Neural progenitor cell (in vitro differentiated cells): ENCODE measurements at regions not wholly inside any gene's neighbourhood (a gene's known extent, or its start where the extent isn't known, plus 50 kb on each side); places are given as distances from the start of the nearest gene placed in this dataset.

Experiments
- DNase-seq: peaks from one replicate; pipeline ENCODE4 v3.0.0-alpha.2; 2016; ENCODE audit warnings: low spot score
- H2AFZ ChIP-seq: fragments of 200-600 bp; sonication (generic); replicated peaks from 2 replicates; pipeline ENCODE4 v1.6.1; 2016; ENCODE audit warnings: antibody characterized with exemption
- H3F3A ChIP-seq: fragments of 200-600 bp; sonication (generic); 2 replicates; pipeline ENCODE4 v1.6.1; 2016; ENCODE audit warnings: antibody characterized with exemption, low read depth
- H3K27ac ChIP-seq: fragments of 200-600 bp; sonication (generic); 2 replicates; pipeline ENCODE4 v1.5.1; 2016; ENCODE audit warnings: mild to moderate bottlenecking
- H3K27me3 ChIP-seq: fragments of 200-600 bp; sonication (generic); 2 replicates; pipeline ENCODE4 v1.6.1; 2016; ENCODE audit warnings: mild to moderate bottlenecking, moderate library complexity
- H3K36me3 ChIP-seq: fragments of 200-600 bp; sonication (generic); 2 replicates; pipeline ENCODE4 v1.5.1; 2016
- H3K4me1 ChIP-seq: fragments of 200-600 bp; sonication (generic); 2 replicates; pipeline ENCODE4 v1.6.1; 2016; ENCODE audit warnings: mixed run types
- H3K4me2 ChIP-seq: fragments of 200-600 bp; sonication (generic); 2 replicates; pipeline ENCODE4 v1.6.1; 2016
- H3K4me3 ChIP-seq: fragments of 200-600 bp; sonication (generic); 2 replicates; pipeline ENCODE4 v1.5.1; 2016
- H3K79me2 ChIP-seq: fragments of 200-600 bp; sonication (generic); 2 replicates; pipeline ENCODE4 v1.6.1; 2016; ENCODE audit warnings: low read depth
- H3K9ac ChIP-seq: fragments of 200-600 bp; sonication (generic); 2 replicates; pipeline ENCODE4 v1.6.1; 2016
- H3K9me3 ChIP-seq: fragments of 200-600 bp; sonication (generic); 2 replicates; pipeline ENCODE4 v1.5.1; 2016; ENCODE audit warnings: low read depth
- H4K20me1 ChIP-seq: fragments of 200-600 bp; sonication (generic); 2 replicates; pipeline ENCODE4 v1.6.1; 2016; ENCODE audit warnings: low read depth
- H3K27ac Mint-ChIP-seq: 3 replicates; pipeline ENCODE4 v1.8.0; 2021; ENCODE audit warnings: mixed read lengths
- H3K27me3 Mint-ChIP-seq: 2 replicates; pipeline ENCODE4 v1.8.0; 2022; ENCODE audit warnings: low read depth, mild to moderate bottlenecking, inconsistent platforms, moderate library complexity, mixed read lengths; ENCODE audit not compliant: insufficient read depth
- H3K36me3 Mint-ChIP-seq: 3 replicates; pipeline ENCODE4 v1.8.0; 2021; ENCODE audit warnings: mixed read lengths
- H3K4me1 Mint-ChIP-seq: 3 replicates; pipeline ENCODE4 v1.8.0; 2021; ENCODE audit warnings: mixed read lengths
- H3K4me3 Mint-ChIP-seq: 3 replicates; pipeline ENCODE4 v1.8.0; 2021; ENCODE audit warnings: mild to moderate bottlenecking, moderate library complexity, mixed read lengths
- H3K9me3 Mint-ChIP-seq: 3 replicates; pipeline ENCODE4 v1.8.0; 2020; ENCODE audit warnings: mixed read lengths
- EZH2 ChIP-seq: fragments of 200-600 bp; sonication (generic); IDR thresholded peaks from 2 replicates; pipeline ENCODE4 v1.6.1; 2017; ENCODE audit warnings: antibody characterized with exemption, mild to moderate bottlenecking, moderate library complexity
- EZH2phosphoT487 ChIP-seq: fragments of 200-600 bp; sonication (generic); IDR thresholded peaks from 2 replicates; pipeline ENCODE4 v1.6.1; 2017; ENCODE audit warnings: antibody characterized with exemption
- TF ChIP-seq, protein P1 (sequence below): fragments of 200-600 bp; sonication (generic); IDR thresholded peaks from 2 replicates; pipeline ENCODE4 v1.5.1; 2017; ENCODE audit warnings: antibody characterized with exemption, mild to moderate bottlenecking

DNA sequence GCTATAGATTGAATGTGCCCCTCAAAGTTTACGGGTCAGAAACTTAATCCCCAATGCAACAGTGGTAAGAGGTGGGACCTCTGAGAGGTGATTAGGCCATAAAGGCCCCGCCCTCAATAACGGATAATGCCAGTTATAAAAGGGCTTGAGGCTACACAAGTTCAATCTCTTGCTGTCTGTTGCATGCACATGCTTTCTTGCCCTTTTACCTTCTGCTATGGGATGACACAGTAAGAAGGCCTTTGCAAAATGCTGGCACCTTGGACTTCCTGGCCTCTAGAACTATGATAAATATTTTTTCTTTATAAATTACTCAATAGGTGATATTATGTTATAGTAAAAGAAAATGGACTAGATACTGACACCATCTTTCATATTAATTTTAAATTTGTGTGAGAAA is 806.1 kb downstream of the TENT5A start:
- H4K20me1 ChIP-seq, result no peaks in the 10 kb centered on the region
- no peak for DNase-seq
- H3K27ac ChIP-seq, result no peak overlapping the region
- H3F3A ChIP-seq, result no peaks in the 10 kb centered on the region
- no peak overlapping the region for H3K4me3 ChIP-seq
- H3K27ac Mint-ChIP-seq, result no peak overlapping the region
- TF ChIP-seq EZH2phosphoT487, result no peak
- TF ChIP-seq, protein P1, sequence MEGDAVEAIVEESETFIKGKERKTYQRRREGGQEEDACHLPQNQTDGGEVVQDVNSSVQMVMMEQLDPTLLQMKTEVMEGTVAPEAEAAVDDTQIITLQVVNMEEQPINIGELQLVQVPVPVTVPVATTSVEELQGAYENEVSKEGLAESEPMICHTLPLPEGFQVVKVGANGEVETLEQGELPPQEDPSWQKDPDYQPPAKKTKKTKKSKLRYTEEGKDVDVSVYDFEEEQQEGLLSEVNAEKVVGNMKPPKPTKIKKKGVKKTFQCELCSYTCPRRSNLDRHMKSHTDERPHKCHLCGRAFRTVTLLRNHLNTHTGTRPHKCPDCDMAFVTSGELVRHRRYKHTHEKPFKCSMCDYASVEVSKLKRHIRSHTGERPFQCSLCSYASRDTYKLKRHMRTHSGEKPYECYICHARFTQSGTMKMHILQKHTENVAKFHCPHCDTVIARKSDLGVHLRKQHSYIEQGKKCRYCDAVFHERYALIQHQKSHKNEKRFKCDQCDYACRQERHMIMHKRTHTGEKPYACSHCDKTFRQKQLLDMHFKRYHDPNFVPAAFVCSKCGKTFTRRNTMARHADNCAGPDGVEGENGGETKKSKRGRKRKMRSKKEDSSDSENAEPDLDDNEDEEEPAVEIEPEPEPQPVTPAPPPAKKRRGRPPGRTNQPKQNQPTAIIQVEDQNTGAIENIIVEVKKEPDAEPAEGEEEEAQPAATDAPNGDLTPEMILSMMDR, result no peak
- TF ChIP-seq EZH2, result no peak
- no peaks in the 10 kb centered on the region for H3K4me1 Mint-ChIP-seq
- H3K36me3 Mint-ChIP-seq, result no peaks in the 10 kb centered on the region
- H3K4me1 ChIP-seq, result no peaks in the 10 kb centered on the region
- no peaks in the 10 kb centered on the region for H3K9me3 ChIP-seq
- no peaks in the 10 kb centered on the region for H3K27me3 ChIP-seq
- no peaks in the 10 kb centered on the region for H3K36me3 ChIP-seq
- no peaks in the 10 kb centered on the region for H3K27me3 Mint-ChIP-seq
- no peak overlapping the region for H2AFZ ChIP-seq
- H3K79me2 ChIP-seq, result no peaks in the 10 kb centered on the region
- no peak overlapping the region for H3K9ac ChIP-seq
- no peak overlapping the region for H3K4me2 ChIP-seq
- no peak overlapping the region for H3K4me3 Mint-ChIP-seq
- H3K9me3 Mint-ChIP-seq, result no peaks in the 10 kb centered on the region

DNA sequence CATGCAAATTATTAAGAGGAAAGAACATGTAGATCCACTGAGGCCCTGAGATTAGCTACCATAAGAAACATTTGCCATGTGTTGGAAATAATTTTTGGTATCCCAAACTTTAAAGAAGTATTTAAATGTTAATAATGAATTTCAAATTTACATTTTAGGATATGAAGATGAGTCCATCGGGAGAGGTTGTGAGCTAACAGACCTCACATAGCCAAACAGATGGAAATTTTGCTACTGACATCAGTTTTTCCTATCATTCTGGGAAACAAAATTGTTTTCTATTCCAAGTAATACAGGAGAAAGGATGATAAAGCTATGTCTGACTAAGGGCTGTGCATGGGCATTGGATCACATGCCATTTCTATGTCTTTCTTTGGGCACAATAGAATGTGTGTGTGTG is 809.6 kb downstream of the TENT5A start:
- Histone ChIP-seq H3K9me3 (no peaks in the 10 kb centered on the region), H3K79me2 (no peaks in the 10 kb centered on the region), H3K9ac (no peak overlapping the region), H4K20me1 (no peaks in the 10 kb centered on the region), H2AFZ (no peak overlapping the region), H3K27me3 (no peaks in the 10 kb centered on the region), H3K4me2 (no peak overlapping the region), H3K27ac (no peak overlapping the region), H3K4me1 (no peaks in the 10 kb centered on the region), H3K4me3 (no peak overlapping the region), H3F3A (no peaks in the 10 kb centered on the region), H3K36me3 (no peaks in the 10 kb centered on the region)
- DNase-seq, result no peak
- Mint-ChIP-seq H3K27me3 (no peaks in the 10 kb centered on the region), H3K4me3 (no peak overlapping the region), H3K27ac (no peak overlapping the region), H3K4me1 (no peaks in the 10 kb centered on the region), H3K9me3 (peaks cover under 1% of the 10 kb centered on the region), H3K36me3 (no peaks in the 10 kb centered on the region)
- TF ChIP-seq EZH2phosphoT487, result no peak
- TF ChIP-seq EZH2, result no peak
- TF ChIP-seq, protein P1, result no peak

DNA sequence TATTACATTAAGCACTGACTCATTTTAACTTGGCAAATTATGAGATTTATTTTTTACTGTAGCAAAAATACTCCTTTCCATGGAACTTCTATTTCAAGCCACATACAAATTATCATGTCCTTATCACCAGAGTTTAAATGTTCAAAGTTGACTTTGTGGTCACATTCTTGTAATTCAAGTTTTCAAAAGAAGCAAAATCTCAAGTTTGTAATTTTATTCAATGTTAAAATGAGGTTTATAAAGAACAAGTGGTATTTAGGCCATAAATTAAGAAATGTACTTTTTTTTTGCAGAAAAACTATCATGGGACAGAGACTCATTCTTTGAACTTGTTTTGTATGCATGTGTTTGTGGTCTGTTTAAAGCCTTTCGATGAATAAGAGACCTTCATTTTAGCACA is 811.5 kb downstream of the TENT5A start:
- Histone ChIP-seq H3K4me3 (no peak overlapping the region), H3K9me3 (no peaks in the 10 kb centered on the region), H3F3A (no peaks in the 10 kb centered on the region), H4K20me1 (no peaks in the 10 kb centered on the region), H3K4me2 (no peak overlapping the region), H3K27ac (no peak overlapping the region), H3K4me1 (no peaks in the 10 kb centered on the region), H2AFZ (no peak overlapping the region), H3K27me3 (no peaks in the 10 kb centered on the region), H3K9ac (no peak overlapping the region), H3K36me3 (no peaks in the 10 kb centered on the region), H3K79me2 (no peaks in the 10 kb centered on the region)
- TF ChIP-seq EZH2phosphoT487 (no peak), EZH2 (no peak)
- TF ChIP-seq, protein P1, result no peak
- no peak for DNase-seq
- Mint-ChIP-seq H3K27ac (no peak overlapping the region), H3K27me3 (no peaks in the 10 kb centered on the region), H3K36me3 (no peaks in the 10 kb centered on the region), H3K4me3 (no peak overlapping the region), H3K9me3 (peaks cover 15% of the 10 kb centered on the region), H3K4me1 (no peaks in the 10 kb centered on the region)

DNA sequence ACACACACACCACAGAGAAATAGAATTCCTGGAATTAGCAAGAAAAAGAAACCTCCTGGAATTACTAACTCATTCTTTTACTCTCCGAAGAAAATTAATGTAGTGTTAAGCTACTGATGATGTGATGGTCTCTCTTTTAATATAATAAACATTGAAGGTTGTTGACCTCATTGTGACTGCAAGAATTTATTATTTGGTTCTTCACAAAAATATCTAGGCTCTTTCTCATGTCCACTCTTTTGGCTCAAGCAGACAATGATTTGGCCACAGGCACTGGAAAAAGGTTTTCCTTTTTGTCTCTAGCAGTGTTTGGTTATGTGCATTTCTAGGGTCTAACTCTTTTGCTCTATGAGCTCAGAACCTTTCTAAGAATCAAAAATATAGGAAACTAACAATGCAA is 811.9 kb downstream of the TENT5A start:
- Histone ChIP-seq H3K36me3 (no peaks in the 10 kb centered on the region), H3K4me3 (no peak overlapping the region), H2AFZ (no peak overlapping the region), H3K27ac (no peak overlapping the region), H3K79me2 (no peaks in the 10 kb centered on the region), H3K4me2 (no peak overlapping the region), H3K4me1 (no peaks in the 10 kb centered on the region), H3K27me3 (no peaks in the 10 kb centered on the region), H3K9ac (no peak overlapping the region), H3F3A (no peaks in the 10 kb centered on the region), H4K20me1 (no peaks in the 10 kb centered on the region), H3K9me3 (no peaks in the 10 kb centered on the region)
- no peak for TF ChIP-seq EZH2phosphoT487
- TF ChIP-seq, protein P1, result no peak
- no peak for TF ChIP-seq EZH2
- Mint-ChIP-seq H3K4me3 (no peak overlapping the region), H3K9me3 (peaks cover 17% of the 10 kb centered on the region), H3K27me3 (no peaks in the 10 kb centered on the region), H3K36me3 (no peaks in the 10 kb centered on the region), H3K27ac (no peak overlapping the region), H3K4me1 (no peaks in the 10 kb centered on the region)
- no peak for DNase-seq
